DND-41 (cell line): ENCODE measurements at regions not wholly inside any gene's neighbourhood (a gene's known extent, or its start where the extent isn't known, plus 50 kb on each side); places are given as distances from the start of the nearest gene placed in this dataset.

Source experiments
- ATAC-seq: fragments of 200-7000 bp; cut with Tn5 transposase; 3 replicates; pipeline ENCODE4 v1.9.1; 2021; ENCODE audit warnings: low read depth; ENCODE audit not compliant: insufficient read depth
- DNase-seq: peaks from one replicate; pipeline ENCODE4 v3.0.0-alpha.2; 2020
- H2AFZ ChIP-seq: 2 replicates; pipeline ENCODE4 v1.6.0; 2012; ENCODE audit warnings: low read depth, low read length
- H3K27ac ChIP-seq: 2 replicates; pipeline ENCODE4 v1.5.1; 2012; ENCODE audit warnings: low read length, inconsistent platforms
- H3K27me3 ChIP-seq: fragments of 200-600 bp; sonication (generic); 2 replicates; pipeline ENCODE4 v1.6.0; 2012; ENCODE audit warnings: low read length, mild to moderate bottlenecking, inconsistent platforms; ENCODE audit not compliant: insufficient read depth, poor library complexity
- H3K36me3 ChIP-seq: 2 replicates; pipeline ENCODE4 v1.5.1; 2012; ENCODE audit warnings: low read length, inconsistent platforms; ENCODE audit not compliant: insufficient read depth
- H3K4me1 ChIP-seq: 2 replicates; pipeline ENCODE4 v1.5.1; 2012; ENCODE audit warnings: mild to moderate bottlenecking, low read length; ENCODE audit not compliant: insufficient read depth
- H3K4me2 ChIP-seq: 2 replicates; pipeline ENCODE4 v1.6.0; 2012; ENCODE audit warnings: mild to moderate bottlenecking, moderate library complexity, low read length, inconsistent platforms; ENCODE audit not compliant: insufficient read depth
- H3K4me3 ChIP-seq, 2 experiments: fragments of 200-600 bp in 1 of 2; shearing (Covaris generic) in 1 of 2; 2 replicates each; pipeline ENCODE4 v1.5.1; 2012 to 2016; ENCODE audit warnings: inconsistent platforms in 2 of 2, low read length in 2 of 2, mild to moderate bottlenecking in 2 of 2, low read depth in 1 of 2, moderate library complexity in 1 of 2
- H3K79me2 ChIP-seq: 2 replicates; pipeline ENCODE4 v1.6.0; 2012; ENCODE audit warnings: low read length, inconsistent platforms; ENCODE audit not compliant: insufficient read depth
- H3K9ac ChIP-seq: 2 replicates; pipeline ENCODE4 v1.6.0; 2012; ENCODE audit warnings: low read depth, mild to moderate bottlenecking, inconsistent platforms, low read length, moderate library complexity
- H3K9me3 ChIP-seq: 2 replicates; pipeline ENCODE4 v1.5.1; 2012; ENCODE audit warnings: low read length, moderate library complexity, mild to moderate bottlenecking, inconsistent platforms; ENCODE audit not compliant: insufficient read depth, severe bottlenecking
- H4K20me1 ChIP-seq: 2 replicates; pipeline ENCODE4 v1.6.0; 2012; ENCODE audit warnings: low read length; ENCODE audit not compliant: insufficient read depth
- CTCF ChIP-seq: IDR thresholded peaks from 2 replicates; pipeline ENCODE4 v1.5.1; 2012; ENCODE audit warnings: borderline replicate concordance, low read length, moderate library complexity, mild to moderate bottlenecking; ENCODE audit not compliant: poor library complexity, severe bottlenecking; ENCODE audit errors: extremely low read depth
- EZH2 ChIP-seq: IDR thresholded peaks from 3 replicates; pipeline ENCODE4 v1.6.1; 2012; ENCODE audit warnings: borderline replicate concordance, low read depth, mild to moderate bottlenecking, moderate library complexity, low read length, inconsistent platforms; ENCODE audit not compliant: severe bottlenecking

GRCh38 chr4:186342582-186342981 is 76.6 kb downstream of the F11 start:
- Histone ChIP-seq H3K4me2 (no peak overlapping the region), H3K36me3 (no peaks in the 10 kb centered on the region), H3K4me3 (no peak overlapping the region), H3K27ac (no peak overlapping the region), H3K9me3 (no peaks in the 10 kb centered on the region), H3K27me3 (no peaks in the 10 kb centered on the region), H3K79me2 (no peaks in the 10 kb centered on the region), H3K9ac (no peak overlapping the region), H4K20me1 (no peaks in the 10 kb centered on the region), H2AFZ (no peak overlapping the region), H3K4me1 (no peaks in the 10 kb centered on the region)
- DNase-seq = no peak
- no peak for ATAC-seq
- TF ChIP-seq CTCF (no peak), EZH2 (no peak)

- no peak for TF ChIP-seq EZH2
- no peak for TF ChIP-seq CTCF
- Histone ChIP-seq H3K27ac (no peak overlapping the region), H3K9me3 (no peaks in the 10 kb centered on the region), H3K9ac (no peak overlapping the region), H3K4me3 (no peak overlapping the region), H3K4me2 (no peak overlapping the region), H2AFZ (no peak overlapping the region), H3K36me3 (no peaks in the 10 kb centered on the region), H3K79me2 (no peaks in the 10 kb centered on the region), H3K27me3 (no peaks in the 10 kb centered on the region), H3K4me1 (no peaks in the 10 kb centered on the region), H4K20me1 (no peaks in the 10 kb centered on the region)
- ATAC-seq (no peak), DNase-seq (no peak)
These were observed 75.7 kb downstream of the F11 start for GRCh38 chr4:186341655-186342054.
